Effector memory CD4-positive, alpha-beta T cell (primary cell): ENCODE measurements at regions not wholly inside any gene's neighbourhood (a gene's known extent, or its start where the extent isn't known, plus 50 kb on each side); places are given as distances from the start of the nearest gene placed in this dataset.
"Not testable (repeated sequence)": the region's sequence is repeated elsewhere in the genome, so short reads cannot be mapped to it uniquely, and the experiment has no call there.

Experiments used
- DNase-seq, 3 donors: peaks; one replicate each; pipeline ENCODE4 v3.0.0-alpha.2; 2020
- H3K27ac ChIP-seq: 2 replicates; pipeline ENCODE4 v1.7.0; 2013; ENCODE audit warnings: mild to moderate bottlenecking, low read length, moderate library complexity; ENCODE audit not compliant: insufficient read depth, poor library complexity, severe bottlenecking
- H3K27me3 ChIP-seq: replicated peaks from 2 replicates; pipeline ENCODE4 v1.7.0; 2013; ENCODE audit warnings: mild to moderate bottlenecking, low read length; ENCODE audit not compliant: insufficient read depth, control insufficient read depth, poor library complexity, severe bottlenecking
- H3K36me3 ChIP-seq: 2 replicates; pipeline ENCODE4 v1.7.0; 2013; ENCODE audit warnings: mild to moderate bottlenecking, low read length, moderate library complexity; ENCODE audit not compliant: control insufficient read depth, insufficient read depth
- H3K4me1 ChIP-seq: 2 replicates; pipeline ENCODE4 v1.7.0; 2013; ENCODE audit warnings: low read length, mild to moderate bottlenecking; ENCODE audit not compliant: control insufficient read depth, insufficient read depth, poor library complexity, severe bottlenecking
- H3K4me3 ChIP-seq: 2 replicates; pipeline ENCODE4 v1.7.0; 2013; ENCODE audit warnings: low read length, low read depth, mild to moderate bottlenecking; ENCODE audit not compliant: insufficient read depth, poor library complexity, severe bottlenecking
- H3K9me3 ChIP-seq: 2 replicates; pipeline ENCODE4 v1.7.0; 2013; ENCODE audit warnings: mild to moderate bottlenecking, low read length, moderate library complexity; ENCODE audit not compliant: control insufficient read depth

DNA sequence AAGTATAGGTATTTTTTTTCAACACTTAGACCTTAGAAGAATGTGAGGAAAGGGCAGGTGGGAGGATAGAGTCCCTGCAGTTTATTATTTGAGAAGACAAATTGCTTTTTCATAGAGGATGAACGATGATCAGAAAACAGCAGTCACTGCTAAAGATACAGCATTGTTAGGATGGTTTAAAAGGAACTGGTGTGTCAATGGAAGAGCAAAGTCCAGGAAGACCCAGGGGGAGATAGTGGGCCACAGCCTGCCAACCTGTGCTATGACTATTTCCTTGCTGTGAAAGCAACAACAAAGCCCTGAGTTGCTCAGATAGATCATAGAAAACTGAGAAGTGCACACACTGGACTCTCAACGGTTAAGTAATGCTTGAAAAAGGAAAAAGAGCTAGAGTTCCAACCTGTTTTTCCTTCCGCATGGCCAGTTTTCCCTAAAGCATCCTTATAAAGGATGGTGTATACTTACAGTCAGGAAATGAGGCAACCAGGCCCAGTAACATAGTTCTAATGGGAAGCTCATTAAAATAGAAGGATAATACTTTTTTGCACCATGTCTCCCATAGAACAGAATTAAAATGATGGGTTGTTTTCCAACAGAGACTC is 153.8 kb downstream of the CEMIP2 start:
- no peak overlapping the region for H3K4me3 ChIP-seq
- no peak for DNase-seq
- H3K36me3 ChIP-seq, result no peaks in the 10 kb centered on the region
- H3K27me3 ChIP-seq, result no peaks in the 10 kb centered on the region
- no peaks in the 10 kb centered on the region for H3K9me3 ChIP-seq
- no peaks in the 10 kb centered on the region for H3K4me1 ChIP-seq
- H3K27ac ChIP-seq, result no peak overlapping the region

DNA sequence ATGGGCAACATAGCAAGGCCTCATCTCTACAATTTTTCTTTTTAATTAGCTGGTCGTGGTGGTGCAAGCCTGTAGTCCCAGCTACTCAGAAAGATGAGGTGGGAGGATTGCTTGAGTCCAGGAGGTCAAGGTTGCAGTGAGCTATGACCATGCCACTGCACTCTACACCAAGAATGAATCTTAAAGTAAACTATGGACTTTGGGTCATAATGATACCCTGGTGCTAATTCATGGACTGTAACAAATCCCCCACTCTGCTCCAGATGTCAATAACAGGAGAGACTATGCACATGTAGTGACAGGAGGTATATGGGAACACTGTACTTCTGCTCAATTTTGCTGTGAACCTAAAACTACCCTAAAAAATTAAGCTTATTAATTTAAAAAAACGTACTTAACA is 155.4 kb downstream of the CEMIP2 start:
- Histone ChIP-seq H3K36me3 (no peaks in the 10 kb centered on the region), H3K4me3 (no peak overlapping the region), H3K4me1 (no peaks in the 10 kb centered on the region), H3K27ac (no peak overlapping the region), H3K9me3 (no peaks in the 10 kb centered on the region), H3K27me3 (no peaks in the 10 kb centered on the region)
- no peak for DNase-seq

DNA sequence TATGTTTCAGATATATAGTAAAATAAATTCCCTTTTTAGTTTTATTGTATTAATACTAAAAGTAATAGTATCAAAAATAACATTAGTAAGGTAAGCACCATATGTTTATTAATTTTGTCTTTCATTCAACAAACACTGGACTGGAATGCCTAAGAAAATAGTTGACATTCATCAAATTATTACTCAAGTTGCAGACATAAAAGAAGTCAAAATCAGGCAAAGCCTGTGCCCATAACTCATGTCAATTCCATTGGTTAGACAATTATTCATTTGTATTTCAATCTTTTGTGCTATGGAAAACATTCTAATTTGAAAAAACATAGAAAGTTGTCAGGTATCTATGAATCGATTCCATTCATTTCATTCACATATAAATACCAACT is 158.9 kb downstream of the CEMIP2 start:
- Histone ChIP-seq H3K9me3 (no peaks in the 10 kb centered on the region), H3K36me3 (no peaks in the 10 kb centered on the region), H3K27ac (no peak overlapping the region), H3K27me3 (no peaks in the 10 kb centered on the region), H3K4me3 (no peak overlapping the region), H3K4me1 (no peaks in the 10 kb centered on the region)
- DNase-seq, result no peak

DNA sequence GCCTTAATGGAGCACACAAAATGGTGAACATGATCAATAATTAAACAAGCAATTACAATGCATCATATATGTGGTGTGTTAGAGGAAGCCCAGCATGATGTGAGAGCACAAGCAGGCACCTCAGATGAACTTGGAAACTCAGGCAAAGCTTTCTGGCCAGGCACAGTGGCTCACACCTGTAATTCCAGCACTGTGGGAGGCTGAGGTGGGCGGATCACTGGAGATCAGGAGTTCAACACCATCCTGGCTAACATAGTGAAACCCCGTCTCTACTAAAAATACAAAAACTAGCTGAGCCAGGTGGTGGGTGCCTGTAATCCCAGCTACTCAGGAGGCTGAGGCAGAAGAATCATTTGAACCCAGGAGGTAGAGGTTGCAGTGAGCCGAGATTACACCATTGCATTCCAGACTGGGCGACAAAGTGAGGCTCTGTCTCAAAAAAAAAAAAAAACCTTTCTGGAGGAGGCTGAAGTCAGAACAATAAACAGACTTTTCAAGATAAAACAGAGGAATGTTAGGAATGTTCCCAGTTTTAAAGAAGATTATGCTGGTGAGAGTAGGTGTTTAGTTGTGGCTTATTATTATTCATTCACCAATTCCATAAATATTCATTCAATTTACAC is 159.4 kb downstream of the CEMIP2 start:
- Histone ChIP-seq H3K9me3 (no peaks in the 10 kb centered on the region), H3K27me3 (no peaks in the 10 kb centered on the region), H3K27ac (no peak overlapping the region), H3K36me3 (no peaks in the 10 kb centered on the region), H3K4me3 (no peak overlapping the region), H3K4me1 (no peaks in the 10 kb centered on the region)
- no peak for DNase-seq

DNA sequence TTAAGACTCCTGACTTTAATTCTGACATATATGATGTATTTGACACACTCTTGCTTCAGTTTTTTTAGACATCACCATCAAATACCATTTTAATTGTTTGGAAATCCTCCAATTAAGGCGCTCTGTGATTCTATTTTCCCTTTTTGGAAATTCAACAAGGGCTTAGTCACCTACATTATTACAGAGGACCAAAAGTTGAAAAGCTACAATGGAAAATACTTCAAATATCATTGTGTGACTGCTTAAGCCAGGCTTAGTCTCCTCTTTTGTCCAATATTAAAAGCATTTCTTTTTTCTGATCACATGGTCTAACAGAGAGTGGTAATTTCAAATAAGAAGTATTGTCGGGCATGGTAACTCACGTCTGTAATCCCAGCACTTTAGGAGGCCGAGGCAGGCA is 160.3 kb downstream of the CEMIP2 start:
- Histone ChIP-seq H3K36me3 (no peaks in the 10 kb centered on the region), H3K9me3 (no peaks in the 10 kb centered on the region), H3K4me3 (no peak overlapping the region), H3K4me1 (no peaks in the 10 kb centered on the region), H3K27me3 (no peaks in the 10 kb centered on the region), H3K27ac (no peak overlapping the region)
- no peak for DNase-seq

DNA sequence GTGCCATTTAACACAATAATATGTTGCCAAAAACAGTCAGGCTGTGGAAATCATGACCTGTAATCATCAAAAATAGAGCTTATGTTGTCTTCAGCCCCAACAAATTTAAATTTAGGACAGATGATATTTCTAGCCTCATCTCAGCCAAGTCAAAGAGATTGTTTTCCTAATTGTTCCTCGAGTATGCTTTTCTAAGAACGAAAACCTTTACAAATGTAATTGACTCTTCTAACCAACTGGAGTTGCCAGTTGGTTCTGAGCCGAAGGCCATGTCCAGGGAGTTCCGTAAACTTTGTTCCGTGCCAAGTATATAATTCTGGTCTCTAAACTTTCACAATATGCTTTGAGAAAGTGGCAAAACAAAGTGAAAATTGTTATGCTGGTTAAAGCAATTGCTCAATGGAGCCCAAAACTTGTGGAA is 160.8 kb downstream of the CEMIP2 start:
- Histone ChIP-seq H3K4me3 (no peak overlapping the region), H3K4me1 (no peaks in the 10 kb centered on the region), H3K27me3 (no peaks in the 10 kb centered on the region), H3K9me3 (no peaks in the 10 kb centered on the region), H3K36me3 (no peaks in the 10 kb centered on the region), H3K27ac (no peak overlapping the region)
- no peak for DNase-seq

DNA sequence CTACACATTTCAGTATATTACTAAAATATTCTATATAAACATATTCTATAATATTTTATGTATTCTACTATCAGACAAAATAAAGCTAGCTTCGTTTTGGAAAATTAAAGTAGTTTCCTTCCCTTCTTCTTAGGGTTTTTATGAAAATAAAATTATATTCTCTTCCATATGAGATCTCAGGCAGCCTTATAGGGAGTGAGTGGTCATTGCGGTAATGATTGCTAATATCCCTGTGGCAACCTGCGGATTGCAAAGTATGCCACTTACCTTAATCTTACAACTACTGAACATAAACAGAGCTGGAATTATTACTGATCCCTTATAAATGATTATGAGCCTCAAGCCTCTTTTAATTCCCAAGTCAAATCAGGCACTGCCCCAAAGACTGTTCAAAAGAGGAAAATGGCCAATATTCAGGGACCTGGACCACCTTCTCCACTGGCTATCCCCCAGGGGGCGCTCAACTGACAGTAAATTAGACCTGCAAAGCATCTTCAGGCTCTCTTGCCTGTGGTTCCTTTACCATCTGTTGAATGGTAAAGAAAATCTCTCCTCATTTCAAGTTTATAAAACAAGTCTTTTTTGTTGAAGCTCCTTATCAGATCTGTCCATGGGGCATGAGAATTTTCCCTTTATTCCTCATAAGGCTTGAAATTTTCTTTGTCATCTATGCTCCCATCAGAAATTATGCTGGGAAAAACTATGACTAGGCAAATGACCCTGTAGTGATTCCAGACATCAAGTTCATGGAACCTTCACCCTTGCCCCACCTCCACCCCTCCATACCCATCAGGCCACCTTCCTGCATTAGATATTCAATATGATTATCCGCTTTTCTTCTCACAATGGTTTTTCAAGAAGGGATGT is 163.9 kb downstream of the CEMIP2 start:
- H3K27ac ChIP-seq, result no peak overlapping the region
- no peaks in the 10 kb centered on the region for H3K4me1 ChIP-seq
- no peak overlapping the region for H3K4me3 ChIP-seq
- H3K36me3 ChIP-seq, result no peaks in the 10 kb centered on the region
- no peaks in the 10 kb centered on the region for H3K27me3 ChIP-seq
- no peaks in the 10 kb centered on the region for H3K9me3 ChIP-seq
- DNase-seq, result peak; percentile 43 to 72 (median 53)

DNA sequence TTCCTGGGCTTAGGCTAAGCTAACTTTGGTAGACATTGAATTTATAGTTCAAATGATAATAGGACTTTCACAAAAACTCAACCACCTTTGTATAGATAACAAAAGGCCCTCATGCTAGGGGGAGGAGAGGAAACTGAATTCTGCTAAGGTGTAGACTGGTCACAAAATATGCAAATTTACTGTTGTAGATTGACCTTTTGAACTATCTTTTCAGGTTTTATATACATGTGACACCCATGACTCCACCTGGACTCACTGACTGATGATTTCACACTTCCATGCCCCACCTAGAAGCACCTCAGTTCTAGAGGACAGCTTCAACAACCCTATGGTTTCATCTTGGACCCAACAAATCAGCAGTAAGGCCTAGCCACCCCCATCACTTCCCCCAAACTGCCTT is 165.7 kb downstream of the CEMIP2 start:
- Histone ChIP-seq H3K27ac (no peak overlapping the region), H3K4me1 (no peaks in the 10 kb centered on the region), H3K27me3 (no peaks in the 10 kb centered on the region), H3K4me3 (no peak overlapping the region), H3K36me3 (no peaks in the 10 kb centered on the region), H3K9me3 (no peaks in the 10 kb centered on the region)
- no peak for DNase-seq

DNA sequence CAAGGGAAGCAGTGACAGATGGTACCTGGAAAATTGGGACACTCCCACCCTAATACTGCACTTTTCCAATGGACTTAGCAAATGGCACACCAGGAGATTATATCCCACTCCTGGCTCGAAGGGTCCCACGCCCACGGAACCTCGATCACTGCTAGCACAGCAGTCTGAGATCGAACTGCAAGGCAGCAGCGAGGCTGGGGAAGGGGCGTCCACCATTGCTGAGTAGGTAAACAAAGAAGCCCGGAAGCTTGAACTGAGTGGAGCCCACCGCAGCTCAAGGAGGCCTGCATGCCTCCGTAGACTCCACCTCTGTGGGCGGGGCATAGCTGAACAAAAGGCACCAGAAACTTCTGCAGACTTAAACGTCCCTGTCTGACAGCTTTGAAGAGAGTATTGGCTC is 172.6 kb downstream of the CEMIP2 start:
- not testable (repeated sequence) for H3K4me3 ChIP-seq, H3K27ac ChIP-seq, H3K4me1 ChIP-seq, H3K27me3 ChIP-seq, H3K9me3 ChIP-seq, H3K36me3 ChIP-seq, DNase-seq

DNA sequence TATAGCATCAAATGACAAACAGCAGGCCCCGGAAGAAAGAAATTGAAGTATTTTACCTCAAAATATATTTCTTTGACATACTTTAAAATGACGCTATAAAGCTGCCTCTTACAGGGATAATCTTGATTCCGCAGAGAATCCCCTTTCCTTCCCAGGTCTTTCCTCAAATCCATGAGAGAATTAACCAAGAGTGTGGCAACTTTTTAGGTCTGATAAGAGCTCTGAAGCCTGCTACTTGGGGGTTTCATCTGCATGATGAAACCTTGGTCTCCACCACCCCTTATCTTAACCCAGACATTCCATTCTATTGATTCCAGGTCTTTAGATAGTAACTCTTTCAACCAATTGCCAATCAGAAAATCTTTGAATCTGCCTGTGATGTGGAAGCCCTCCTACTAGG is 173.8 kb downstream of the CEMIP2 start:
- Histone ChIP-seq H3K27ac (no peak overlapping the region), H3K36me3 (no peaks in the 10 kb centered on the region), H3K27me3 (peaks cover 3% of the 10 kb centered on the region), H3K9me3 (no peaks in the 10 kb centered on the region), H3K4me3 (no peak overlapping the region), H3K4me1 (no peaks in the 10 kb centered on the region)
- no peak for DNase-seq
